PC-9 (cell line): ENCODE measurements at regions not wholly inside any gene's neighbourhood (a gene's known extent, or its start where the extent isn't known, plus 50 kb on each side); places are given as distances from the start of the nearest gene placed in this dataset.

Source experiments
- BruUV-seq: library from RNA; stranded (reverse); fragments of 400-500 nt; replicated peaks from 2 replicates; lab custom pipeline; 2021; lab: Mats Ljungman, UMichigan
- CTCF ChIA-PET: fragments of 300-600 bp; sonication (Branson Sonifier 250); formaldehyde crosslinking; loops from one replicate; lab custom pipeline; 2022; ENCODE audit warnings: antibody characterized with exemption; lab: Charles Lee
- POLR2A ChIA-PET: fragments of 300-600 bp; sonication (Branson Sonifier 250); formaldehyde crosslinking; loops from one replicate; lab custom pipeline; 2022; ENCODE audit warnings: antibody characterized with exemption; ENCODE audit not compliant: unreplicated experiment; lab: Charles Lee
- DNase-seq, 2 experiments: peaks; one replicate each; pipeline versions ENCODE4 v3.0.0 to v3.0.0-alpha.2; 2015 to 2022; ENCODE audit warnings: mixed read lengths in 1 of 2
- H2AFZ ChIP-seq: fragments of 200-600 bp; sonication (generic); 2 replicates; pipeline ENCODE4 v1.8.1; 2017; ENCODE audit warnings: antibody characterized with exemption
- H3F3A ChIP-seq: fragments of 200-600 bp; sonication (generic); 2 replicates; pipeline ENCODE4 v1.8.1; 2017; ENCODE audit warnings: antibody characterized with exemption, mild to moderate bottlenecking, low read depth; ENCODE audit not compliant: insufficient read depth
- H3K27ac ChIP-seq: fragments of 200-600 bp; sonication (generic); 2 replicates; pipeline ENCODE4 v1.6.1; 2016; ENCODE audit warnings: mixed run types
- H3K27me3 ChIP-seq: fragments of 200-600 bp; sonication (generic); 2 replicates; pipeline ENCODE4 v1.6.1; 2016; ENCODE audit warnings: low read depth, mixed run types; ENCODE audit not compliant: insufficient read depth
- H3K36me3 ChIP-seq: fragments of 200-600 bp; sonication (generic); 2 replicates; pipeline ENCODE4 v1.6.1; 2016; ENCODE audit warnings: low read depth, mixed run types
- H3K4me1 ChIP-seq: fragments of 200-600 bp; sonication (generic); replicated peaks from 2 replicates; pipeline ENCODE4 v1.6.1; 2016; ENCODE audit warnings: mixed run types; ENCODE audit not compliant: insufficient read depth
- H3K4me2 ChIP-seq: fragments of 200-600 bp; sonication (generic); 2 replicates; pipeline ENCODE4 v1.6.1; 2017; ENCODE audit warnings: mixed run types
- H3K4me3 ChIP-seq: fragments of 200-600 bp; sonication (generic); 2 replicates; pipeline ENCODE4 v1.6.1; 2016; ENCODE audit warnings: mixed run types
- H3K79me2 ChIP-seq: fragments of 200-600 bp; sonication (generic); 2 replicates; pipeline ENCODE4 v1.6.1; 2017; ENCODE audit warnings: low read depth, mixed run types
- H3K9me2 ChIP-seq: fragments of 200-600 bp; sonication (generic); 2 replicates; pipeline ENCODE4 v1.8.1; 2017; ENCODE audit warnings: mild to moderate bottlenecking; ENCODE audit not compliant: insufficient read depth
- H3K9me3 ChIP-seq: fragments of 200-600 bp; sonication (generic); 2 replicates; pipeline ENCODE4 v1.8.1; 2016; ENCODE audit warnings: low read depth; ENCODE audit not compliant: insufficient read depth
- H4K20me1 ChIP-seq: fragments of 200-600 bp; sonication (generic); 2 replicates; pipeline ENCODE4 v1.8.1; 2017; ENCODE audit not compliant: insufficient read depth
- CTCF ChIP-seq: fragments of 200-600 bp; sonication (generic); conservative IDR thresholded peaks from 2 replicates; pipeline ENCODE4 v1.6.1; 2017; ENCODE audit warnings: mixed run types, antibody characterized with exemption, mild to moderate bottlenecking, moderate library complexity
- EZH2 ChIP-seq: fragments of 200-600 bp; sonication (generic); IDR thresholded peaks from 2 replicates; pipeline ENCODE4 v1.8.0; 2017; ENCODE audit warnings: antibody characterized with exemption, low read depth
- intact Hi-C: fragments of 100-400 bp; cut with micrococcal nuclease; formaldehyde crosslinking; loops from one replicate; pipeline ENCODE4 v1.10.0; 2022; ENCODE audit not compliant: unreplicated experiment

- Histone ChIP-seq H3K4me3 (no peak overlapping the region), H3F3A (no peaks in the 10 kb centered on the region), H3K4me1 (no peaks in the 10 kb centered on the region), H4K20me1 (no peaks in the 10 kb centered on the region), H3K27me3 (no peaks in the 10 kb centered on the region), H3K27ac (no peak overlapping the region), H3K4me2 (no peak overlapping the region), H3K9me3 (no peaks in the 10 kb centered on the region; the same call in 1 of the 2 replicates), H3K9me2 (no peaks in the 10 kb centered on the region), H3K79me2 (no peaks in the 10 kb centered on the region), H2AFZ (no peak overlapping the region), H3K36me3 (no peaks in the 10 kb centered on the region)
- ChIA-PET CTCF (no interaction called here), POLR2A (no interaction called here)
- DNase-seq: no peak
- intact Hi-C loops: no loop called here
- no peak for TF ChIP-seq EZH2
- TF ChIP-seq CTCF: no peak
- no TSS peak for BruUV-seq
Measured at GRCh38 chr20:7231303-7231702, 463.8 kb downstream of the BMP2 start.

GRCh38 chr20:7232796-7233195, 465.3 kb downstream of the BMP2 start:
- Histone ChIP-seq H2AFZ (no peak overlapping the region), H3K36me3 (no peaks in the 10 kb centered on the region), H3K4me1 (no peaks in the 10 kb centered on the region), H3K9me2 (no peaks in the 10 kb centered on the region), H3K27ac (no peak overlapping the region), H3F3A (no peaks in the 10 kb centered on the region), H3K27me3 (no peaks in the 10 kb centered on the region), H3K79me2 (no peaks in the 10 kb centered on the region), H4K20me1 (no peaks in the 10 kb centered on the region), H3K4me3 (no peak overlapping the region), H3K9me3 (no peaks in the 10 kb centered on the region; the same call in 1 of the 2 replicates), H3K4me2 (no peak overlapping the region)
- ChIA-PET POLR2A (no interaction called here), CTCF (no interaction called here)
- intact Hi-C loops: no loop called here
- no TSS peak for BruUV-seq
- DNase-seq: no peak
- no peak for TF ChIP-seq EZH2
- TF ChIP-seq CTCF: no peak

GRCh38 chr20:7237251-7237650, 469.8 kb downstream of the BMP2 start:
- no peaks in the 10 kb centered on the region for H3K4me1 ChIP-seq
- H3K79me2 ChIP-seq: no peaks in the 10 kb centered on the region
- ChIA-PET CTCF (no interaction called here), POLR2A (no interaction called here)
- intact Hi-C loops: no loop called here
- no peak overlapping the region for H3K4me2 ChIP-seq
- no peaks in the 10 kb centered on the region for H3K9me3 ChIP-seq
- no peak for DNase-seq
- no peaks in the 10 kb centered on the region for H3K27me3 ChIP-seq
- no peaks in the 10 kb centered on the region for H3K36me3 ChIP-seq
- no peaks in the 10 kb centered on the region for H3K9me2 ChIP-seq
- TF ChIP-seq EZH2 (no peak), CTCF (no peak)
- no peak overlapping the region for H2AFZ ChIP-seq
- H3F3A ChIP-seq: no peaks in the 10 kb centered on the region
- H4K20me1 ChIP-seq: no peaks in the 10 kb centered on the region
- BruUV-seq: no TSS peak
- no peak overlapping the region for H3K27ac ChIP-seq
- no peak overlapping the region for H3K4me3 ChIP-seq
